Uterus (tissue), 3 donors: ENCODE measurements at regions not wholly inside any gene's neighbourhood (a gene's known extent, or its start where the extent isn't known, plus 50 kb on each side); places are given as distances from the start of the nearest gene placed in this dataset.
"Not testable (repeated sequence)": the region's sequence is repeated elsewhere in the genome, so short reads cannot be mapped to it uniquely, and the experiment has no call there.

Source experiments
- DNase-seq, 2 donors: peaks; one replicate each; pipeline ENCODE4 v3.0.0-alpha.2; 2019 to 2020
- H3K27ac ChIP-seq, 2 donors: fragments of 200-600 bp; sonication (generic); 1 replicate in 1 of 2; 2 replicates in 1 of 2; pipeline ENCODE4 v1.5.1; 2016 to 2018
- H3K27me3 ChIP-seq, 2 donors: fragments of 200-600 bp; sonication (generic); one replicate each; pipeline ENCODE4 v1.5.1; 2018 to 2019; ENCODE audit warnings: control low read depth in 1 of 2
- H3K36me3 ChIP-seq, 2 donors: fragments of 200-600 bp; sonication (generic); one replicate each; pipeline ENCODE4 v1.5.1; 2019; ENCODE audit warnings: control low read depth in 1 of 2
- H3K4me1 ChIP-seq, 2 donors: fragments of 200-600 bp; sonication (generic); one replicate each; pipeline ENCODE4 v1.5.1; 2018 to 2019; ENCODE audit warnings: control low read depth in 1 of 2
- H3K4me3 ChIP-seq, 2 donors: fragments of 200-600 bp; sonication (generic); 1 replicate in 1 of 2; 2 replicates in 1 of 2; pipeline ENCODE4 v1.5.1; 2018 to 2019; ENCODE audit warnings: mild to moderate bottlenecking in 1 of 2
- H3K9me3 ChIP-seq, 2 donors: fragments of 200-600 bp; sonication (generic); one replicate each; pipeline ENCODE4 v1.5.1; 2019; ENCODE audit warnings: control low read depth in 1 of 2
- POLR2A ChIP-seq, 2 donors: fragments of 450-650 bp; IDR thresholded peaks; one replicate each; pipeline ENCODE4 v1.6.1; 2016; ENCODE audit warnings: antibody characterized with exemption in 2 of 2, mild to moderate bottlenecking in 1 of 2, moderate library complexity in 1 of 2
- intact Hi-C: fragments of 100-400 bp; cut with DNase I; formaldehyde crosslinking; loops from one replicate; pipeline ENCODE4 v1.15.1; 2023; ENCODE audit warnings: low total_unique reads
- TF ChIP-seq, protein P1 (sequence below), 4 experiments: fragments of 200-600 bp in 2 of 4; fragments of 450-650 bp in 2 of 4; sonication (generic) in 2 of 4; IDR thresholded peaks; one replicate each; pipeline ENCODE4 v1.5.1; 2016 to 2019; ENCODE audit warnings: antibody characterized with exemption in 4 of 4, mild to moderate bottlenecking in 2 of 4, moderate library complexity in 1 of 4
- donor health status: DM: yes; HTN: yes; CAD: no.

DNA sequence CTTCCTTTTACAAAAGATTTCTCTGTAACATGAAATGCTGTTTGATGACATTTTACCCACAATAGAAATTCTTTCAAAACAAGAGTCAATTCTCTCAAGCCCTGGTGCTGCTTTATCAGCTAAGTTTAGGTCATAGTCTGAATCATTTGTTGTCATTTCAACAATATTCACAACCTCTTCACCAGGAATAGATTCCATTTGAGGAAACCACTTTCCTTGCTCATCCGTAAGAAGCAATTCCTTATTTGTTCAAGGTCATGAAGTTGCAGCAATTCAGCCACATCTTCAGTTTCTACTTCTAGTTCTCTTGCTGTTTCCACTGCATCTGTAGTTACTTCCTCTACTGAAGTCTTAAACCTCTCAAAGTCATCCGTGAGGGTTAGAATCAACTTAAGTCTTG lies 315.3 kb downstream of the TYW1 start:
- no peaks in the 10 kb centered on the region for H3K27me3 ChIP-seq
- DNase-seq, result no peak
- intact Hi-C loops, result no loop called here
- H3K9me3 ChIP-seq, result no peaks in the 10 kb centered on the region
- H3K4me1 ChIP-seq, result no peaks in the 10 kb centered on the region
- TF ChIP-seq POLR2A (IDR thresholded peaks at IDR 0.05), result no peak
- TF ChIP-seq, protein P1, sequence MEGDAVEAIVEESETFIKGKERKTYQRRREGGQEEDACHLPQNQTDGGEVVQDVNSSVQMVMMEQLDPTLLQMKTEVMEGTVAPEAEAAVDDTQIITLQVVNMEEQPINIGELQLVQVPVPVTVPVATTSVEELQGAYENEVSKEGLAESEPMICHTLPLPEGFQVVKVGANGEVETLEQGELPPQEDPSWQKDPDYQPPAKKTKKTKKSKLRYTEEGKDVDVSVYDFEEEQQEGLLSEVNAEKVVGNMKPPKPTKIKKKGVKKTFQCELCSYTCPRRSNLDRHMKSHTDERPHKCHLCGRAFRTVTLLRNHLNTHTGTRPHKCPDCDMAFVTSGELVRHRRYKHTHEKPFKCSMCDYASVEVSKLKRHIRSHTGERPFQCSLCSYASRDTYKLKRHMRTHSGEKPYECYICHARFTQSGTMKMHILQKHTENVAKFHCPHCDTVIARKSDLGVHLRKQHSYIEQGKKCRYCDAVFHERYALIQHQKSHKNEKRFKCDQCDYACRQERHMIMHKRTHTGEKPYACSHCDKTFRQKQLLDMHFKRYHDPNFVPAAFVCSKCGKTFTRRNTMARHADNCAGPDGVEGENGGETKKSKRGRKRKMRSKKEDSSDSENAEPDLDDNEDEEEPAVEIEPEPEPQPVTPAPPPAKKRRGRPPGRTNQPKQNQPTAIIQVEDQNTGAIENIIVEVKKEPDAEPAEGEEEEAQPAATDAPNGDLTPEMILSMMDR (IDR thresholded peaks at IDR 0.05), result no peak
- no peaks in the 10 kb centered on the region for H3K36me3 ChIP-seq
- no peak overlapping the region for H3K4me3 ChIP-seq
- no peak overlapping the region for H3K27ac ChIP-seq

DNA sequence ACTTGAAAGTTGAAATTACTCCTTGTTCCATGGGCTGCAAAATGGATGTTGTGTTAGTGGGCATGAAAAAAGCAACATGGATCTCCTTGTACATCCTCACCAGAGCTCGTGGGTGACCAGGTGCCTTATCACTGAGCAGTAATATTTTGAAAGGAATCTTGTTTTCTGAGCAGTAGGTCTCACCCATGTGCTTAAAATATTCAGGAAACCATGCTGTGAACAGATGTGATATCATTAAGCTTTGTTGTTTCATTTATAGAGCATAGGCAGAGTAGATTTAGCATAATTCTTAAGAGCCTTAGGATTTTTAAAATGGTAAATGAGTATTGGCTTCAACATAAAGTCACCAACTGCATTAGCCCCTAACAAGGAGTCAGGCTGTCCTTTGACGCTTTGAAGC lies 316.6 kb downstream of the TYW1 start:
- Histone ChIP-seq H3K27me3 (no peaks in the 10 kb centered on the region), H3K9me3 (no peaks in the 10 kb centered on the region), H3K27ac (no peak overlapping the region), H3K36me3 (no peaks in the 10 kb centered on the region), H3K4me3 (no peak overlapping the region), H3K4me1 (no peaks in the 10 kb centered on the region)
- TF ChIP-seq POLR2A (IDR thresholded peaks at IDR 0.05), result no peak
- TF ChIP-seq, protein P1 (IDR thresholded peaks at IDR 0.05), result no peak
- intact Hi-C loops, result no loop called here
- no peak for DNase-seq

DNA sequence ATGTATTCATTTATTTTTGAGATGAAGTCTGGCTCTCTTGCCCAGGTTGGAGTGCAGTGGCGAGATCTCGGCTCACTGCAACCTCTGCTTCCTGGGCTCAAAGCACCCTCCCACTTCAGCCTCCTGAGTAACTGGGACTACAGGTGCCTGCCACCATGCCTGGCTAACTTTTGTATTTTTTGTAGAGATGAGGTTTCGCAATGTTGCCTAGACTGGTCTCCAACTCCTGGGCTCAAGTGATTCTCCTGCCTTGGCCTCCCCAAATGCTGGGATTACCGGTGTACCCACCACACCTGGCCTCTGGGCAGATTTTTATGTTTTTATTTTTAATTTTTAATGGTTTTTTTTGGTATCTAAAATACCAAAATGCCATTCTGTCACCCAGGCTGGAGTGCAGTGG lies 320.3 kb downstream of the TYW1 start:
- H3K36me3 ChIP-seq, intact Hi-C loops: not testable (repeated sequence)

DNA sequence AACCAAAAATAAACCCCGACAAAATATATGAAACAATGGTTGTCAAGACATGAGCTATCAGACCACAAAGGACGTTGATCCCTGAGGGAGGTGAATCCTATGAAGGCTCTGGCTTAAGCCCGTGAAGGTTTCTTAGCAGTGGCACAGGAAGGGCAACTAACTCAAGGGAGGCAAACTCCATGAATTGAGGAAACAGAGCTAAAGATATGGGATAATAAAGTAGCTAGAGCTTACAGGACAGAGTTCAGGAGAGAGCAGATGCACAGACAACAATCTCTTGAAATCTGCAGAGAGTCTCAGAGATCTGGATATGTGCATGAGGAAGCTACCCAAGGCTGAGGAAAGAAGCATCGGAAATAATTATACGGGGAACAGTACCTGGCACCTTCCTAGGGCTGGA lies 331.6 kb downstream of the TYW1 start:
- intact Hi-C loops, H3K4me1 ChIP-seq, H3K4me3 ChIP-seq, H3K36me3 ChIP-seq, H3K9me3 ChIP-seq, DNase-seq, H3K27ac ChIP-seq, H3K27me3 ChIP-seq: not testable (repeated sequence)

More for the DNA sequence above, 320.3 kb downstream of the TYW1 start:
- not testable (repeated sequence) for H3K4me1 ChIP-seq, H3K4me3 ChIP-seq, DNase-seq, H3K27ac ChIP-seq, H3K9me3 ChIP-seq, H3K27me3 ChIP-seq

DNA sequence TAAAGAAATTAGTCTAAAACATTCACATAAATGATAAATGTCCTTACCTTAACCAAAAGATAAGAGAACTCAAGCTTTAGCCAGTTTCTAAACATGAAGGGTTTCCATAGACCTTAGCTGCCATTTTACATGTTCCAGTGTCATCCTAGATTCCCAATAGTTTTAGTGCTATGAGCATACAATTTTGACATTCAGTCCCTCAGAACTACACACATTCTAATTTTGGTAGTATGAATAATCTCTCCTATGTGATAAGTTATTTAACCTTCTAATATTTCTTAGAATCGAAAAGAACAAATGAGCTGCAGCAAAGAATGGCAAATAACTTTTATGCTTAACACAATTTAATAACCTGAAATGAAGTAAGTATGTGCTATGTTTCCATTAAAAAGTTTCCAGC lies 338.5 kb downstream of the TYW1 start:
- not testable (repeated sequence) for H3K9me3 ChIP-seq

DNA sequence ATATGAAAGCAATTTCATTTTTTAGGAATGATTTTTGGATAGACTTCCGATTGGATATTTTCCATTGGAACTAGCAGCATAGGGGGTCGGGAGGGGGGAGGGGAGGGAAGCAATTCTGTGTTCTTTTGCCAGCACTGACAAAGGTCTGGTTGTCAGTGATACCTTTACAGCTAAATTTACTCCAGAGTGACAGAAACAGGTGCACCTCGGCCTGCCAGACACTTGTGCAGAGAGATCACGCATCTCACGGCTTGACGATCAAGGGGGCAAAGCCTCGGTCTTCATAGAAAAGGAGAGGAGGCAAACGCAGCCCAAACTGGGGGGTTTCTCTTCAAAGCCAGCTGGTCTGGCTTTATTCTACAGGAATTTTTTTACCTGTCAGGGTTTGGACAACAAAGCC lies 339.0 kb downstream of the TYW1 start:
- intact Hi-C loops, H3K27ac ChIP-seq, H3K27me3 ChIP-seq, H3K4me1 ChIP-seq, H3K4me3 ChIP-seq, DNase-seq, H3K36me3 ChIP-seq, H3K9me3 ChIP-seq: not testable (repeated sequence)

More for the DNA sequence above, 338.5 kb downstream of the TYW1 start:
- DNase-seq, H3K27me3 ChIP-seq, intact Hi-C loops, H3K27ac ChIP-seq, H3K4me3 ChIP-seq, H3K4me1 ChIP-seq, H3K36me3 ChIP-seq: not testable (repeated sequence)

DNA sequence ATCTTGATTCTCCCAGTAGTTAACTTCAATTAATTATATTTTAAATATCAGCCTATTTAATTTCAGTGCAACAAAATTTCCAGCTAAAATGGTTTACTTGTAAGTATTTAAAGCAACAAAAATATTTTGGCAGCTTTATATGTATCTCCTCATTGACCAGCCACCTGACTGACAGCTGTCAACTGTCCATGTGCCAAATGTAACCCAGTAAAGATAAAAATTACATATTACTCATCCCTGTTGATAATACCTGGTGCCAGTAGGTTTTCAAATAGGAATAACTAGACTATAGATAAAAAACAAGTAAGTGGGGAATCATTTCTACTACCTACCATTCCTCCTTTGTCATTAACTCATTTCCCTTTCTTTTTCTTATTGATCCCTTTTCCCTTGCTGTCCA lies 341.9 kb downstream of the TYW1 start:
- H3K36me3 ChIP-seq, DNase-seq, H3K9me3 ChIP-seq, H3K4me3 ChIP-seq, H3K4me1 ChIP-seq, intact Hi-C loops, H3K27ac ChIP-seq, H3K27me3 ChIP-seq: not testable (repeated sequence)

DNA sequence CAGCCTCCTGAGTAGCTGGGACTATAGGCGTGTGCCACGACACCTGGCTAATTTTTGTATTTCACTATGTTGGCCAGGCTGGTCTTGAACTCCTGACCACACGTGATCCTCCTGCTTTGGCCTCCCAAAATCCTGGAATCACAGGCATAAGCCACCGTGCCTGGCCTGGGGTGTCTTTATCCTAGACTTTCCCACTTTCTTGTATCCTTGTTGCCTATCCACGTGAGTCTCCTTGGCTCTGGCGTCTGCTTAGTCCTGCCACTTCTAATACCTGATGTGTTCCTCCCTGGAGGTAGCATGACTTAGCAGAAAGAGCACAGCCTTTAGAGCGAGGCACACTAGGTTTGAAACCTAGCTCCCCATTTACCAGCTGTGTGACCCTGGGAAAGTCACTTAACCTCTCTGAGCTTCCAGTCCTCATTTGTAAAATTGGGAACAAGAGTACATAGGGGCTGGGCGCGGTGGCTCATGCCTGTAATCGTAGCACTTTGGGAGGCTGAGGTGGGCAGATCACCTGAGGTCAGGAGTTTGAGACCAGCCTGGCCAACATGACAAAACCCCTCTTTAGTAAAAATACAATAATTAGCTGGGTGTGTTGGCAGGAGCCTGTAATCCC lies 344.6 kb downstream of the TYW1 start:
- H3K9me3 ChIP-seq, result no peaks in the 10 kb centered on the region
- intact Hi-C loops, result no loop called here

More for the DNA sequence above, 344.6 kb downstream of the TYW1 start:
- DNase-seq, result no peak
- H3K4me3 ChIP-seq, result no peak overlapping the region
- H3K27ac ChIP-seq, result no peak overlapping the region
- no peaks in the 10 kb centered on the region for H3K27me3 ChIP-seq
- no peak for TF ChIP-seq POLR2A (IDR thresholded peaks at IDR 0.05)
- TF ChIP-seq, protein P1 (IDR thresholded peaks at IDR 0.05), result no peak
- H3K4me1 ChIP-seq, result no peaks in the 10 kb centered on the region
- H3K36me3 ChIP-seq, result no peaks in the 10 kb centered on the region
